MM.1S (cell line): ENCODE measurements at regions not wholly inside any gene's neighbourhood (a gene's known extent, or its start where the extent isn't known, plus 50 kb on each side); places are given as distances from the start of the nearest gene placed in this dataset.

ENCODE experiments used
- CTCF ChIP-seq: fragments of 300-600 bp; sonication (generic); IDR thresholded peaks from 2 replicates; pipeline ENCODE4 v1.5.1; 2016; ENCODE audit warnings: antibody characterized with exemption, low read length, mixed read lengths
- EZH2 ChIP-seq: fragments of 300-600 bp; sonication (generic); optimal IDR thresholded peaks from 2 replicates; pipeline ENCODE3; 2017; ENCODE audit warnings: low read depth, mild to moderate bottlenecking, antibody characterized with exemption, low read length, mixed read lengths
- EZH2phosphoT487 ChIP-seq: fragments of 300-600 bp; sonication (generic); IDR thresholded peaks from 2 replicates; pipeline ENCODE4 v1.6.1; 2018; ENCODE audit warnings: antibody characterized with exemption, low read length

- TF ChIP-seq CTCF (no peak), EZH2phosphoT487 (no peak), EZH2 (no peak)
Measured at GRCh38 chr4:65021149-65021548, 611.9 kb upstream of the TECRL start.
